Motor neuron (in vitro differentiated cells): ENCODE measurements at regions not wholly inside any gene's neighbourhood (a gene's known extent, or its start where the extent isn't known, plus 50 kb on each side); places are given as distances from the start of the nearest gene placed in this dataset.
A peak's percentile ranks its signal among the peaks of the same experiment; 100 is the strongest.
"Not testable (repeated sequence)": the region's sequence is repeated elsewhere in the genome, so short reads cannot be mapped to it uniquely, and the experiment has no call there.

ENCODE experiments used
- ATAC-seq, 8 experiments: fragments of 200-7000 bp; cut with Tn5 transposase; replicated peaks in 6 of 8; 2 replicates each; pipeline ENCODE4 v1.8.0; 2021; ENCODE audit warnings: mild to moderate bottlenecking in 8 of 8, moderate library complexity in 8 of 8
- H3K27ac ChIP-seq, 2 donors: fragments of 250-450 bp; sonication (Bioruptor Pico); 2 replicates each; pipeline ENCODE4 v1.9.0; 2021; ENCODE audit warnings: antibody characterized with exemption in 2 of 2, mild to moderate bottlenecking in 2 of 2, moderate library complexity in 1 of 2
- H3K4me1 ChIP-seq, 2 donors: fragments of 250-450 bp; sonication (Bioruptor Pico); replicated peaks in 1 of 2; 2 replicates each; pipeline ENCODE4 v1.6.1; 2021; ENCODE audit warnings: antibody characterized with exemption in 2 of 2, mild to moderate bottlenecking in 2 of 2, moderate library complexity in 1 of 2
- H3K4me3 ChIP-seq, 5 donors: fragments of 250-450 bp; sonication (Bioruptor Pico); 2 replicates each; pipeline ENCODE4 v1.9.0; 2021; ENCODE audit warnings: antibody characterized with exemption in 5 of 5, mild to moderate bottlenecking in 5 of 5, moderate library complexity in 4 of 5
- WGBS, 10 experiments: fragments of 450-650 bp; shearing (Covaris generic); methylation state at CpG; one replicate each; pipeline ENCODE4 v1.0.0; 2022; 5-methylcytosine and 5-hydroxymethylcytosine counted together
- in situ Hi-C, 9 experiments: fragments of 400-800 bp; cut with MboI; loops; one replicate each; pipeline ENCODE4 v1.15.0; 2021; ENCODE audit warnings: low sequenced_read_pairs in 9 of 9, low pct_unique_long_range_greater_than_20kb in 2 of 9; ENCODE audit not compliant: unreplicated experiment in 9 of 9

DNA sequence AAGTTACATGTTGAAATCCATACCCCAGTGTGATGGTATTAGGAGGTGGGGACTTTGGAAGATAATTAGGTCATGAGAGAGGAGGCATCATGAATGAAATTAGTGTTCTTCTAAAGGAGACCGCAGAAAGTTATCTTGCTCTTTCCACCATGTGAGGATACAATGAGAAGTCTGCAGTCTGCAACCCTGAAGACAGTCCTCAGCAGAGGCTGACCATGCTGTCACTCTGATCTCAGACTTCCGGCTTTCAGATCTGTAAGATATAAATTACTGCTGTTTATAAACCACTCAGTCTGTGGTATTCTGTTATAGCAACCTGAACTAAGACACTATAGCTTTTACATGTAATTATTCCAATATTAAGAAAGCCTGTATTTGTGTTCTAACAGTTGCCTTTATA is 116.7 kb upstream of the CES5A start:
- in situ Hi-C loops, result no loop called here
- Histone ChIP-seq H3K4me1 (no peaks in the 10 kb centered on the region), H3K4me3 (no peak overlapping the region), H3K27ac (no peak overlapping the region)
- 5 to 100% (median 86%) methylated on average over 1 to 2 of the region's 2 CpGs; no CpG with 5 or more reads in 1 of the 10 experiments for WGBS, 10 experiments
- no peak for ATAC-seq

DNA sequence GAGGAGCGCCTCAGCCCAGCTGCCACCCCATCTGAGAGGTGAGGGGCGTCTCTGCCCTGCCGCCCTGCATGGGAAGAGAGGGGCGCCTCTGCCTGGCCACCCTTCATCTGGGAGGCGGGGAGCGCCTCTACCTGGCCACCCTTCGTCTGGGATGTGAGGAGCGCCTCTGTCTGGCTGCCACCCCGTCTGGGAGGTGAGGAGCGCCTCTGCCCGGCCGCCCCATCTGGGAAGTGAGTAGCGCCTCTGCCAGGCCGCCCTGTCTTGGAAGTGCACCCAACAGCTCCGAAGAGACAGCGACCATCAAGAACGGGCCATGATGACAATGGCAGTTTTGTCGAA is 114.4 kb upstream of the CES5A start:
- WGBS, 10 experiments, result 93 to 100% methylated on average over 2 to 3 of the region's 18 CpGs; no CpG with 5 or more reads in 8 of the 10 experiments
- Histone ChIP-seq H3K4me1 (no peaks in the 10 kb centered on the region), H3K4me3 (no peak overlapping the region), H3K27ac (no peak overlapping the region)
- ATAC-seq, result no peak
- in situ Hi-C loops, result no loop called here

DNA sequence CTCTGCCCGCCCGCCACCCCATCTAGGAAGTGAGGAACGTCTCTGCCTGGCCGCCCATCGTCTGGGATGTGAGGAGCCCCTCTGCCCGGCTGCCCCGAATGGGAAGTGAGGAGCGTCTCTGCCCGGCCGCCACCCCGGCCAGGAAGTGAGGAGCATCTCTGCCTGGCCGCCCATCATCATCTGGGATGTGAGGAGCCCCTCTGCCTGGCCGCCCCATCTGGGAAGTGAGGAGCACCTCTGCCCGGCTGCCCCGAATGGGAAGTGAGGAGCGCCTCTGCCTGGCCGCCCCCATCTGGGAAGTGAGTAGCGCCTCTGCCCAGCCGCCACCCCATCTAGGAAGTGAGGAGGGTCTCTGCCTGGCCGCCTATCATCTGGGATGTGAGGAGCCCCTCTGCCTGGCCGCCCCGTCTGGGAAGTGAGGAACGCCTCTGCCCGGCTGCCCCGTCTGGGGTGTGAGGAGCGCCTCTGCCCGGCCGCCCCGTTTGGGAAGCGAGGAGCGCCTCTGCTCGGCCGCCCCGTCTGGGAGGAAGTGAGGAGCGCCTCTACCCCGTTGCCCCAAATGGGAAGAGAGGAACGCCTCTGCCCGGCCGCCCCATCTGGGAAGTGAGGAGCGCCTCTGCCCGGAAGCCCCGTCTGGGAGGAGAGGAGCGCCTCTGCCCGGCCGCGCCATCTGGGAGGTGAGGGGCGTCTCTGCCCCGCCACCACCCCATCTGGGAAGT is 113.8 kb upstream of the CES5A start:
- H3K4me1 ChIP-seq, H3K4me3 ChIP-seq, in situ Hi-C loops, H3K27ac ChIP-seq, ATAC-seq: not testable (repeated sequence)
- 100% methylated on average over 5 of the region's 48 CpGs; no CpG with 5 or more reads in 9 of the 10 experiments for WGBS, 10 experiments

DNA sequence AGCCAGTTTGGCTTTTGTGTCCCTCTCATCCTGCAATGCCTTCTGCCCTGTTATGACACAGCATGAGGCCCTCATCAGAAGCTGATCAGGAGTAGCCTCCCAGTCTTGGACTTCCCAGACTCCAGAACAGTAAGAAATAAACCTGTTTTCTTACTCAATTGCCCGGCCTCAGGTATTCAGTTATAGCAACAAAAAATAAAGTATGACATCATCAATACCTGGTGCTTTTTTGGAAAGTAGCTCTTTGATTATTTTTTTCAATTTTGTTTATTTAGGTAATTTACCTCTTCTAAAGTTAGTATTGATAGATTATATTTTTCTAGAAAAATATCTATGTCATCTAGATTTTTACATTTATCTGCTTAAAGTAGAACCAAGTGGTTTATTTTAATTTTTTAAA is 112.8 kb upstream of the CES5A start:
- in situ Hi-C loops, result no loop called here
- no peaks in the 10 kb centered on the region for H3K4me1 ChIP-seq
- 0 to 100% (median 83%) methylated on average over 1 of the region's 1 CpG; no CpG with 5 or more reads in 1 of the 10 experiments for WGBS, 10 experiments
- no peak overlapping the region for H3K27ac ChIP-seq
- ATAC-seq, result no peak
- H3K4me3 ChIP-seq, result no peak overlapping the region

DNA sequence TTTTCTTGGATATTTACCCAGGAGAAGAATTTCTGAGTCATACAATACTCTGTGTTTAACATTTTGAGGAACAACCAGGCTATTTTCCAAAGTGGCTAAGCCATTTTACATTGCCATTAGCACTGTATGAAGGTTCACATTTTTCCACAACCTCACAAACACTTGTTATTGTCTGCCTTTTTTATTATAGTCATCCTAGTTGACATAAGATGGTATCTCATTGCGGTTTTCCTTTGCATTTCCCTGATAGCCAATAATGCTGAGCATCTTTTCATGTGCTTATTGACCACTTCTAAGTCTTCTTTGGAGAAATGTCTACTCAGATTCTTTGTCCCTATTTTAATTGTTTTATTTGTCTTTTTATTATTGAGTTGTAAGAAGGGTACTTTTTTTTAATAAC is 107.4 kb upstream of the CES5A start:
- in situ Hi-C loops, result no loop called here
- Histone ChIP-seq H3K27ac (no peak overlapping the region), H3K4me3 (no peak overlapping the region), H3K4me1 (no peaks in the 10 kb centered on the region)
- ATAC-seq, result peak in 2 of 8 experiments; percentile 29 to 40
- WGBS, 10 experiments, result 0 to 100% (median 38%) methylated on average over 1 of the region's 1 CpG; no CpG with 5 or more reads in 1 of the 10 experiments

DNA sequence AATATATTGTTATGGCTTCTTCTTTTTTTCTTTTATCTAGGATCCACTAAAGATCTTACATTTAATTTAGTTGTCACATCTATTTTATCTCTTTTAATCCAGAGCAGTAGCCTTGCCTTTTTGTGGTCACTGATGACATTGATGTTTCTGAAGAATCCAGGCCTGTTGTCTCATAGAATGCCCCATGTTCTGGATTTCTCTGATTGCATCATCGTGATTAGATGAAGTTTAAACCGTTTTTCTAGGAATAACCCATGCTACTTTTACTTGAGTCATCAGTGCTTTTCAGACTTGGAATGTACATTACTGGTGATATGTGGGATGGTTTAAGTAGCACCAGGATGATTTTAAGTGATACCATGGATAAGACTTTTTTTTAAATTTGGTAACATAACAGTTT is 106.4 kb upstream of the CES5A start:
- 7 to 100% (median 73%) methylated on average over 1 to 2 of the region's 2 CpGs; no CpG with 5 or more reads in 1 of the 10 experiments for WGBS, 10 experiments
- Histone ChIP-seq H3K27ac (no peak overlapping the region), H3K4me1 (no peaks in the 10 kb centered on the region), H3K4me3 (no peak overlapping the region)
- no peak for ATAC-seq
- in situ Hi-C loops, result no loop called here

DNA sequence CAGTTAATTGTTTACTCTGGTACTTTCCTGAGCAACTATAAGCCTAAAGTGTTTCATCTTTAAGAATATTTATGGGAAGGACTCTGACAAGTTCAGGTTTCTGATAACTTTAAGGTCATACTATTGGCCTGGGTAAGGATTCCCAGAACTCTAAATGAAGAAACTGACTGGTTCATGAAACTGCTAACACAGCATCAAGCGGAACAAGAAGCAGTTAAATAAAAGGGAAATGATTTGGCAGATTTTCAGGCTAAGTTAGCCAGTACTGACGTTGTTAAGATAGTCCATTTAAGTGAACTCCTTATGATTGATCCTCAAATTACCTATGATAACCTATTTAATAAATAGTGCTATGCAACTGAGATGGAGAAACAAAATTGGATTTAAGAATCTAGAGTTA is 101.6 kb upstream of the CES5A start:
- no peak for ATAC-seq

DNA sequence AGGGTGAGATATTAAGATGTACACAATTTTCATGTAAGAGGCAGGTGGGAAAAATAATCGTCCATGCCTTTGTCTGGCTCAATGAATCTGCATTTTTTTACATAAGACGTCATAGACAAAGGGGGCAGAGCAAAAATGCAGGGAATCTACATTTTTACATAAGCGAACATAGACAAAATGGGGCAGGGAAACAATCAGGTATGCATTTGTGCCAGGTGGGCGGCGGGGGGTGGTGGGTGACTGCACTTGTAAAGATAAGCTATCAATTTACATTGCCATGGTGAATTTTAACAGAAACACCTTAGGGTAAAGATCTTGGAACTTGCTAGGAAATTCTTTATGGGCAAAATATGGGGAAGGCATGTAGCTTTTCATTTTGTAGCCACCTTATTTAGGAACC is 96.3 kb upstream of the CES5A start:
- in situ Hi-C loops, result no loop called here
- Histone ChIP-seq H3K4me3 (no peak overlapping the region), H3K4me1 (no peaks in the 10 kb centered on the region), H3K27ac (no peak overlapping the region)
- ATAC-seq, result peak in 1 of 8 experiments; percentile 27
- WGBS, 10 experiments, result 0 to 100% (median 40%) methylated on average over 1 to 5 of the region's 5 CpGs; no CpG with 5 or more reads in 1 of the 10 experiments

More for the DNA sequence above, 101.6 kb upstream of the CES5A start:
- Histone ChIP-seq H3K4me3 (no peak overlapping the region), H3K4me1 (no peaks in the 10 kb centered on the region), H3K27ac (no peak overlapping the region)
- in situ Hi-C loops, result no loop called here
- 0 to 91% (median 80%) methylated on average over 1 to 2 of the region's 2 CpGs; no CpG with 5 or more reads in 1 of the 10 experiments for WGBS, 10 experiments

DNA sequence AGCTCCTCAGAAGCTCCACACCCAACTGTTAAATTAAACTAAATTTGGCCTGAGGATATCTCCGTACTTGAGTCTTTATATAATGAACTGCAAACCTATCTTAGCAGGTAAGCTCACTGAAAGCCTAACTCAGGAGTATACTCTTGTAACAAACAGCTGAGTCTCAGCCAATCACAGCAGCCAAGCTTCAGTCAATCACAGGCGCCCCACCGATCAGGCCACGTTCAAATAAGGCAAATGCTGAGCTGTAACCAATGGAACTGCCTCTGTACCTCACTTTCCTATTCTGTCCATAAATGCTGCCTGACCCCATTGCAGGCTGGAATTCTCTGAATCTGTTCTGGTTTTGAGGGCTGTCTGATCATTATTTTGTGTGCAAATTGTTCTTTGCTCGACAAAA is 93.0 kb upstream of the CES5A start:
- 12 to 90% (median 67%) methylated on average over 1 to 5 of the region's 5 CpGs; no CpG with 5 or more reads in 1 of the 10 experiments for WGBS, 10 experiments
- in situ Hi-C loops, result no loop called here
- Histone ChIP-seq H3K27ac (no peak overlapping the region), H3K4me1 (no peaks in the 10 kb centered on the region), H3K4me3 (no peak overlapping the region)
- no peak for ATAC-seq

DNA sequence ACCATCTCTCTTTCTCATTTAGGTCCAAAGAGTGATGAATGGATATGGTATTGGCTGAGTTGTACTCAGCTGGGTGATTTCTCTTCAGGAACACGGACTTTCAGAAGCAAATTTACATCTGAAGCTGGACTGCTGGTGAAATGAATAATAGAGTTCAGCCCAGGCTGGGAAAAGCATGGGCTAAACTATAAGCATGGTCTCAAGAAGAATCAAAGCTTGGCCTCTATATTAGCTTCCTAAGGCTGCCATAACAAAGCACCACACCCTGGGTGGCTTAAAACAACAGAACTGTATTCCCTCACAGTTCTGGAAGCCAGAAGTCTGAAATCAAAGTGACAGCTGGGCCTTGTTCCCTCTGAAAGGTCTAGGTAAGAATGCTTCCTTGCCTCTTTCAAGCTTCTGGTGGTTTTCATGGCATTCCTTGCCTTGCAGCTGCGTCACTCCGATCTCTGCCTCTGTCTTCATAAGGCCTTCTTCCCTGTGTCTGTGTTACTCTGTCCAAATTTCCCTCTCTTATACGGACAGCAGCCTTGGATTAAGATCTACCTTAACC is 89.8 kb upstream of the CES5A start:
- ATAC-seq, result peak in 2 of 8 experiments; percentile 53 to 89
- H3K4me1 ChIP-seq, result no peaks in the 10 kb centered on the region
- no peak overlapping the region for H3K27ac ChIP-seq
- 0 to 88% (median 64%) methylated on average over 1 to 4 of the region's 4 CpGs; no CpG with 5 or more reads in 3 of the 10 experiments for WGBS, 10 experiments
- no peak overlapping the region for H3K4me3 ChIP-seq
- in situ Hi-C loops, result no loop called here

DNA sequence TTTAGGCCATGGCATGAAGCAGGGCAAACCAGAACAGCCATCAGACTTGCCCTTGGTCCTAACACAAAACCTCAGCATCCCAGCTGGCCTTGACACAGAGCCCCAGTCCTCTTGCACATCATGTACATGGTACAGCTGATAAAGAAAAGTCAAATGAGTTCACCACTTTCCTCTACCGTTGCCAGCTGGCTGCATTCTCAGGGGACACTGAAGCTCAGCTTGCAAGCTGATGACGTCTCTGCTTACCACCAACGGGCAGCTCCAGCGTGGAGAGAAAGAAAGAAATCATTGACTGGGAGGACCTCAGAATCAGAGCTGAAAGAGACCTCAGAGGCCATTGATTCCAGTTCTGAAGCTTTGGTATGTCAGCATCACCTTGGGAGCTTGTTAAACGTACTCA is 80.7 kb upstream of the CES5A start:
- 0 to 100% (median 33%) methylated on average over 1 to 5 of the region's 5 CpGs; no CpG with 5 or more reads in 2 of the 10 experiments for WGBS, 10 experiments
- in situ Hi-C loops, result no loop called here
- no peak overlapping the region for H3K27ac ChIP-seq
- H3K4me3 ChIP-seq, result no peak overlapping the region
- no peak for ATAC-seq
- H3K4me1 ChIP-seq, result peaks cover 0 to 3% of the 10 kb centered on the region in 2 donors

DNA sequence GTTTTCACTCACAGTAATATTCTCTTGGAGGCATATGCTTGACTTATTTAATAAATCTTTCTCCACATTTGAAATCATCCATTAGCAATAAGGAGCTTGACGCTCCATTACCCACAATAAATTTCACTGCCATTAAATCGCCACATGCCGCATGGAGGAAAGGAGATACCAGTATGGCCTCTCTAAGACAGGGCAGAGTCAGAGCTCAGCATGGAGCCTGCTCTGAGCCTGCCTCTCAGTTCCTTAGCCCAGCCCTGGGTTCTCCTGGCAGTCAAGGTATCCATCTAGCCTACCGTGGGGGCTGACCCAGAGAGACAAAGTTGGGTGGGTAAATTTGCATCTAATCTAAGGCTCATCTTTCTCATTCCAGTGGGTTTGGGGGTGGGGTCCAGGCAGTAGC is 80.3 kb upstream of the CES5A start:
- H3K4me1 ChIP-seq, result peaks cover 0 to 3% of the 10 kb centered on the region in 2 donors
- 49 to 93% (median 67%) methylated on average over 2 to 4 of the region's 4 CpGs; no CpG with 5 or more reads in 4 of the 10 experiments for WGBS, 10 experiments
- peak in 3 of 8 experiments; percentile 28 to 63 (median 40) for ATAC-seq
- H3K4me3 ChIP-seq, result no peak overlapping the region
- in situ Hi-C loops, result no loop called here
- H3K27ac ChIP-seq, result no peak overlapping the region

DNA sequence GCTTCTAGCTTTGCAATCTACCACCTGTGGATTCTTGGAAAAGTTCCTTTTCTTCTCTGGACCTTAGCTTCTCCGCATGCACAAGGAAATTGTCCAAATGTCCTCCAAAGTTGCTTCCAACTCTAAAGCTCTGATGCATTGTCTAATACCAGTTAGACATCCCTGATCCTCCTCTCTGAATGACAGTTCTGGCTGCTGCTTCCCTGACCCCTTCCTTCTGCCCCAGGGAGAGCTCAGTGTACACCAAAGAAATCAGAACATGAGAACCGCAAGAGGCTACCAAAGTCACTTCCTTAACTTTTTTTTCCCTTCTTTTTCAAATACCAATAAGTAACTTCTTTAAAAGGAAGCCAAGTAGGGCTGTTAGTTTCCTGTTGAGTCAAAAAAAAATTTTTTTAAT is 79.7 kb upstream of the CES5A start:
- Histone ChIP-seq H3K4me3 (no peak overlapping the region), H3K27ac (no peak overlapping the region), H3K4me1 (peaks cover 0 to 3% of the 10 kb centered on the region in 2 donors)
- ATAC-seq, result no peak
- in situ Hi-C loops, result no loop called here
- WGBS, 10 experiments, result 0 to 100% (median 71%) methylated on average over 1 to 2 of the region's 2 CpGs; no CpG with 5 or more reads in 1 of the 10 experiments
